Activated CD4-positive, alpha-beta T cell treated with anti-CD3 and anti-CD28 coated beads for 36 hours (primary cell): ENCODE measurements at regions not wholly inside any gene's neighbourhood (a gene's known extent, or its start where the extent isn't known, plus 50 kb on each side); places are given as distances from the start of the nearest gene placed in this dataset.

Source experiments
- ATAC-seq: fragments of 200-7000 bp; cut with Tn5 transposase; one replicate; pipeline ENCODE4 v1.10.0; 2021; ENCODE audit warnings: mild to moderate bottlenecking, moderate library complexity
- CTCF ChIA-PET: fragments of 350-600 bp; sonication (Branson Sonifier 250); formaldehyde crosslinking; loops from one replicate; lab custom pipeline; 2021; ENCODE audit warnings: antibody characterized with exemption; lab: Charles Lee
- POLR2A ChIA-PET: fragments of 350-600 bp; sonication (Branson Sonifier 250); formaldehyde crosslinking; loops from one replicate; lab custom pipeline; 2021; ENCODE audit warnings: antibody characterized with exemption, inconsistent platforms; lab: Charles Lee
- DNase-seq: peaks from one replicate; pipeline ENCODE4 v3.0.0-alpha.2; 2020
- H3K27ac Mint-ChIP-seq: one replicate; pipeline ENCODE4 v1.8.0; 2021; ENCODE audit warnings: mixed read lengths
- H3K27me3 Mint-ChIP-seq: one replicate; pipeline ENCODE4 v1.8.0; 2021; ENCODE audit warnings: mixed read lengths
- H3K36me3 Mint-ChIP-seq: one replicate; pipeline ENCODE4 v1.8.0; 2021; ENCODE audit warnings: low read depth, mixed read lengths
- H3K4me1 Mint-ChIP-seq: one replicate; pipeline ENCODE4 v1.8.0; 2021; ENCODE audit warnings: mixed read lengths
- H3K4me3 Mint-ChIP-seq: one replicate; pipeline ENCODE4 v1.8.0; 2021; ENCODE audit warnings: mild to moderate bottlenecking, moderate library complexity, mixed read lengths
- H3K9me3 Mint-ChIP-seq: one replicate; pipeline ENCODE4 v1.8.0; 2021; ENCODE audit warnings: low read depth, mixed read lengths
- intact Hi-C, 2 experiments: fragments of 100-400 bp; cut with DNase I in 1 of 2; cut with micrococcal nuclease in 1 of 2; formaldehyde crosslinking; loops; one replicate each; pipeline versions ENCODE4 v1.14.2 to v1.15.1; 2022 to 2024; cut with DNase I, micrococcal nuclease

DNA sequence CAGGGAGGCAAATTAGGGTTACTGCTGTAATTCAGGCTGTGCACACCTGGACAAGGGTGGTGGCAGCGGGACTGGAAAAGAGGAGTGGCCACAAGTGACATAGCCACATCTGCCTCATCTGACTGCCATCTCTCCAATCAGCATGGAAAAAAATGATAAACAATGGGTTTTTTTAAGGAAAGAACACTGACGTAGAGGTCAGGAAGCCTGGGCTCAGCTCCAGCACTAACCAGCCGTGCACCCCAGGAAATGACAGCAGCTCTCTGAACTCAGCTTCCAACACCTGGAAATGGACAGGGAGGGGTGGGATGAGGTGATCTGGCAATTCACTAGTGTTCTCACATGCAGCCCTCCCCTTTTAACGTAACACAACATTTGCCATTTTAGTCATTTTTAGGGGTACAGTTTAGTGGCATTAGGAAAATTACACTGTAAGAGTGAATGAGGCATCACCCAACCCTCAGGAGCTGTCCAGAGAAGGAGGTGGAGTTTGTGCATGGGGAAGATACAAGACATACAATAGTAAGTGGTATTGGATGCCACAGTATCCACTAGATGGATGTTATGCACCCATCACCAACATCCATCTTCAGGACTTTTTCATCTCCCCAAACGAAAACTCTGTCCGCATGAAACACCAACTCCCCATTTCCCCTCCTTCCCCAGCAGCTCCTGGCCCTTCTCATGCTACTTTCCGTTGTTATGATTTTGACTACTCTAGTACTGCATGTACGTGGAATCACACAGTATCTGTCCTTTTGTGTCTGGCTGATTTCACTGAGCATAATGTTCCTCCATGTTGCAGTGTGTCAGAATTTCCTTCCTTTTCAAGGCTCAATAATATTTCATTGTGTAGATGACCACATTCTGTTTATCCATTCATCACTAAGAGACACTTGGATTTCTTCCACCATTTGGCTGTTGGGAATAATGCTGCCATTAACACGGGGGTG is 215.5 kb upstream of the ECI2 start:
- CTCF ChIA-PET = interaction anchor here (0.7 kb wide), 1 partner anchor 10 kb away, joined by 4 read pairs; no protein-coding TSS in a partner anchor
- H3K36me3 Mint-ChIP-seq = no peaks in the 10 kb centered on the region

DNA sequence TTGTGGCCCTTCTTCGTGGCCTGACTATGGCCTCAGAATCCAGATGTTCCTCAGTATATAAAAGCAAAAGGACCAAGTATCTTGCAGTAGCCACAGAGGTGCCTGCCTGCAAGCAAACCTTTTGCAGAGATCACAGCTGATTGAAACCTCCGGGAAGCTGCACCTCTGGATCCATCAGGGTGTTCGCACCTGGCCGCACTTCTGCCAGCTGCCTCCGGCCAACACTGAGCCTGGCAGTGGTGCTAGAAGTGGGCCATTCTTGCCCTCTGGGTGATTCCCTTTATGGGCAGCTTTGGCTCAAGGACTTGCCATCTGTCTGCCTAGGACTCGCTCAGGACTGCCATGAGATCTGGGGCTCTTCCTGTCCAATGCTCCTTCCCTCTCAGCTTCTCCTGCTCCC is 214.6 kb upstream of the ECI2 start:
- no peaks in the 10 kb centered on the region for H3K9me3 Mint-ChIP-seq
- no peaks in the 10 kb centered on the region for H3K36me3 Mint-ChIP-seq
- H3K27me3 Mint-ChIP-seq = peaks cover 8% of the 10 kb centered on the region

More for the DNA sequence above, 215.5 kb upstream of the ECI2 start:
- DNase-seq (no peak), ATAC-seq (no peak)
- Mint-ChIP-seq H3K4me1 (no peaks in the 10 kb centered on the region), H3K4me3 (no peak overlapping the region), H3K27me3 (peaks cover 8% of the 10 kb centered on the region), H3K9me3 (no peaks in the 10 kb centered on the region), H3K27ac (no peak overlapping the region)
- POLR2A ChIA-PET = no interaction called here
- intact Hi-C loops = no loop called here

GRCh38 chr6:4349323-4349722 is 213.9 kb upstream of the ECI2 start:
- POLR2A ChIA-PET = no interaction called here
- CTCF ChIA-PET = no interaction called here

More for the DNA sequence above, 214.6 kb upstream of the ECI2 start:
- H3K4me1 Mint-ChIP-seq = no peaks in the 10 kb centered on the region
- no peak overlapping the region for H3K27ac Mint-ChIP-seq
- CTCF ChIA-PET = no interaction called here
- H3K4me3 Mint-ChIP-seq = no peak overlapping the region
- no peak for DNase-seq
- no peak for ATAC-seq
- intact Hi-C loops = no loop called here
- POLR2A ChIA-PET = no interaction called here

DNA sequence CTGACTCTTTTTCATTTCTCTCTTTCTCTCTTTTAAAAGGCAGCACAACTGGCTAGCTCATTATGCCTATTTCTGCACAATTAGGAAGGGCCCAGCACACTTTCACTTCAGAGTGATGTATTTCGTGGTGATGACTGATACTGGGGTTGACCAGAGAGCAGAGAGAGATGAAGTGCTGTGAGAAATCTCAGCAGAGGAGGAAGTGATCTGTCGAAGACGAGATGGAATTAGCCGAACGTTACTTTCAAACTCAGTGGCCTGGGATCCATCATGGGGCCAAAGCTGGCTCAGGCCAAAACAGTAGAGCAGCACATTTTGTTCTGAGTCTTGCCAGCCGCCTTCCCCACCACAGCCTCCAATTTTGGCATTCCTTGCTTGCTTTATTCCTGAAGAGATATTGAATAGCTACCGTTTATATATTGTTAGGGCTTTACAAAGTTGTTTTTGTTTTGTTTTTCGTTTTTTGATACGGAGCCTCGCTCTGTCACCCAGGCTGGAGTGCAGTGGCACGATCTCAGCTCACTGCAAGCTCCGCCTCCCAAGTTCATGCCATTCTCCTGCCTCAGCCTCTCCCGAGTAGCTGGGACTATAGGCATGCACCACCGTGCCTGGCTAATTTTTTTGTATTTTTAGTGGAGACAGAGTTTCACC is 213.2 kb upstream of the ECI2 start:
- intact Hi-C loops = no loop called here
- peaks cover 8% of the 10 kb centered on the region for H3K27me3 Mint-ChIP-seq
- H3K36me3 Mint-ChIP-seq = no peaks in the 10 kb centered on the region
- no peak for ATAC-seq
- no peak for DNase-seq
- H3K4me3 Mint-ChIP-seq = no peak overlapping the region
- no peaks in the 10 kb centered on the region for H3K9me3 Mint-ChIP-seq
- no peaks in the 10 kb centered on the region for H3K4me1 Mint-ChIP-seq
- ChIA-PET CTCF (no interaction called here), POLR2A (no interaction called here)
- H3K27ac Mint-ChIP-seq = no peak overlapping the region

More at GRCh38 chr6:4349323-4349722, 213.9 kb upstream of the ECI2 start:
- ATAC-seq (no peak), DNase-seq (no peak)
- H3K27ac Mint-ChIP-seq = no peak overlapping the region
- H3K36me3 Mint-ChIP-seq = no peaks in the 10 kb centered on the region
- H3K4me1 Mint-ChIP-seq = no peaks in the 10 kb centered on the region
- no peak overlapping the region for H3K4me3 Mint-ChIP-seq
- intact Hi-C loops = no loop called here
- no peaks in the 10 kb centered on the region for H3K9me3 Mint-ChIP-seq
- H3K27me3 Mint-ChIP-seq = peaks cover 8% of the 10 kb centered on the region

- no peaks in the 10 kb centered on the region for H3K4me1 Mint-ChIP-seq
- peaks cover 11% of the 10 kb centered on the region for H3K27me3 Mint-ChIP-seq
- POLR2A ChIA-PET = no interaction called here
These were observed 212.5 kb upstream of the ECI2 start for GRCh38 chr6:4347877-4348276.

DNA sequence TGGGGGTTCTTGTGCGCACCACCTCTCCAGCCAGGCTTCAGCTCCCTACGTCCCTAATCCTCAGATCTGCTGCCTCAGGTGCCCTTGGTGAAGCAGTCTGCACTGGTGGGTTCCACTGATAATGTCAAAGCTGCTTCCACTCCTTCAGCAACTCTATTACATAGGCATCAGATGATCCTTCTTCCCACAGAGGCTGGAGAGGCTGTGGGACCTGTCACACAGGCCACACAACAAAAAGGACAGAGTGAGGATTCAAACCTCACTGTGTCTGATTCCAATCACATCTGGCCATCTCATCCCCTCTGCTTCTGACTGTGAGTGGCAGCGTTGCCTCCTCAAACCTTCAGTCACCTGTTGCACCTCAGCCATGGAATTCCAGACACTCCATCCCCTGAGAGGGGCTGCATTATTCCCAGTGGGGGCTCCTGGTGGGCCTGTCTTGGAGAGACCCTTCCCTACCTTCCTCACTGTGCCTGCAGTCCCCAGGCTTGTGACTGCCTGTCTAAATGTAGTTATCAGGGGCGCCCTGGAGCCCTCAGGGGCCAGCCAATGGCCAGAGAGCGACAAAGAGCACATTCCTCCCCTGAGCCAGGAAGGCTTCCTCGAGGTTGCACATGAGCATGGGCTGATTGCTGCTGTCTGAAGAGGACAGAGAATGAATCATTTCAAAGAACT is 211.4 kb upstream of the ECI2 start:
- CTCF ChIA-PET = no interaction called here
- Mint-ChIP-seq H3K4me3 (no peak overlapping the region), H3K27ac (no peak overlapping the region), H3K4me1 (peaks cover 2% of the 10 kb centered on the region), H3K27me3 (peaks cover 9% of the 10 kb centered on the region), H3K9me3 (no peaks in the 10 kb centered on the region), H3K36me3 (no peaks in the 10 kb centered on the region)
- DNase-seq (no peak), ATAC-seq (no peak)
- intact Hi-C loops = no loop called here
- POLR2A ChIA-PET = no interaction called here

More at GRCh38 chr6:4347877-4348276, 212.5 kb upstream of the ECI2 start:
- Mint-ChIP-seq H3K4me3 (no peak overlapping the region), H3K27ac (no peak overlapping the region), H3K36me3 (no peaks in the 10 kb centered on the region), H3K9me3 (no peaks in the 10 kb centered on the region)
- ATAC-seq (no peak), DNase-seq (no peak)
- intact Hi-C loops = no loop called here
- CTCF ChIA-PET = no interaction called here

DNA sequence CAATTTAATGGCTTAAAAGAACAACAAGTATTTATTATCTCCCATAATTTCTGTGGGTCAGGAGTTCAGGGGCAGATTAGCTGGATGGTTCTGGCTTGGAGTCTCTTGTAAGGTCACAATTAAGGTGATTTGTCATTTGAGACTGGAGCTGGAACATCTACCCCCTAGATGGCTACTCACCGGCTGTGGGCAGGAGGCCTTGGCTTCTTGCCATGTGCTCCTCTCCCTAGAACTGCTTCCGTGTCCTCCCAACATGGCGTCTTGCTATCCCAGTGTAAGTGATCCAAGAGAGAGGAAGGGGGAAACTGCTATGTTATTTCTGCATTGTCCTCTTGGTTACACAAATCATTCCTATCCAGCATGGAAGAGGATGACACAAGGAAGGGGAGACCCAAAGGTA is 210.2 kb upstream of the ECI2 start:
- Mint-ChIP-seq H3K9me3 (no peaks in the 10 kb centered on the region), H3K4me3 (no peak overlapping the region), H3K36me3 (no peaks in the 10 kb centered on the region), H3K27me3 (peaks cover 17% of the 10 kb centered on the region), H3K4me1 (peaks cover 2% of the 10 kb centered on the region), H3K27ac (no peak overlapping the region)
- intact Hi-C loops = no loop called here
- POLR2A ChIA-PET = no interaction called here
- CTCF ChIA-PET = interaction anchor here (0.8 kb wide), 1 partner anchor 9 kb away, joined by 4 read pairs; no protein-coding TSS in a partner anchor
- ATAC-seq (no peak), DNase-seq (no peak)

GRCh38 chr6:4344317-4344899 is 209.0 kb upstream of the ECI2 start:
- POLR2A ChIA-PET = no interaction called here
- intact Hi-C loops = no loop called here

GRCh38 chr6:4342407-4343137 is 207.2 kb upstream of the ECI2 start:
- ChIA-PET POLR2A (no interaction called here), CTCF (no interaction called here)
- peak; percentile 51 for ATAC-seq
- H3K4me1 Mint-ChIP-seq = peaks cover 2% of the 10 kb centered on the region
- peak; percentile 19 for DNase-seq
- H3K4me3 Mint-ChIP-seq = no peak overlapping the region
- H3K27me3 Mint-ChIP-seq = peaks cover 19% of the 10 kb centered on the region
- intact Hi-C loops = no loop called here
- no peaks in the 10 kb centered on the region for H3K36me3 Mint-ChIP-seq
- H3K27ac Mint-ChIP-seq = no peak overlapping the region
- no peaks in the 10 kb centered on the region for H3K9me3 Mint-ChIP-seq

More at GRCh38 chr6:4344317-4344899, 209.0 kb upstream of the ECI2 start:
- Mint-ChIP-seq H3K9me3 (no peaks in the 10 kb centered on the region), H3K27ac (no peak overlapping the region), H3K4me1 (peaks cover 2% of the 10 kb centered on the region), H3K27me3 (peaks cover 21% of the 10 kb centered on the region), H3K36me3 (no peaks in the 10 kb centered on the region), H3K4me3 (no peak overlapping the region)
- DNase-seq = no peak
- CTCF ChIA-PET = interaction anchor here (0.6 to 0.8 kb wide), 2 partner anchors 8 to 42 kb away, joined by 3 to 4 read pairs; no protein-coding TSS in a partner anchor
- no peak for ATAC-seq

DNA sequence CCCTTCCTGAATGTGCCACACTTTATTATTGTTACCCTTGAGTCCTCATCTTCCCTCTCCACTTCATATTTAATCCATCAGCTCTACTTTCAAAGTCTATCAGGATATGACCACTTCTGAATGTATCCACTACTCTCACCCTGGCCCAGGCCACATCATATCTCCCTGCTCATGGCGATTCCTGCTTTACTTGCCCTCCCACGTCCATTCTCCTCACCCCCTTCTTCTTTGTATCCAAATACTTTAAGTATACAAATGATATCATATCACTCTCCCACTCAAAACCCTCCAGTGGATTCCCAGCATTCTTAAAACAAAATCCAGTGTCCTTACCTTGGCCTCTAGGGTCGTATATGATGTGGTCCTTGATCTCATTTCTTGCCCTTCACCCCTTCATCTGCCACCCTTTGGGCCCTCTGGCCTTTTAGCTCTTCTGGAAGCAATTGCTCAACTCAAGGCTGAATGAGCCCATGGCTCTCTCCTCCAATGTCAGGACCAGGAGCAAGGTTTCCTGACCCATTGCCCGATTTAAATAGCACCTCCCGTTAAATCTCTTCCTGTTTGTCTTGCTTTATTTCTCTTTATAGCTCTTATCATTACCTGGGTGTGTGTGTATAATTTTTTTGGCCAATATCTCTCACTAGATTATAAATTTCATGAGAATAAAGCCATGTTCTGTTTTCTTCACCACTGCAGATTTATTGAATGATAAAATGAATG is 205.9 kb upstream of the ECI2 start:
- Mint-ChIP-seq H3K9me3 (no peaks in the 10 kb centered on the region), H3K36me3 (no peaks in the 10 kb centered on the region), H3K4me1 (peaks cover 2% of the 10 kb centered on the region), H3K4me3 (no peak overlapping the region), H3K27ac (no peak overlapping the region), H3K27me3 (peaks cover 19% of the 10 kb centered on the region)
- POLR2A ChIA-PET = no interaction called here
- intact Hi-C loops = no loop called here
- DNase-seq (no peak), ATAC-seq (no peak)
- CTCF ChIA-PET = no interaction called here
